Colon (tissue), 2 donors: ENCODE measurements at regions not wholly inside any gene's neighbourhood (a gene's known extent, or its start where the extent isn't known, plus 50 kb on each side); places are given as distances from the start of the nearest gene placed in this dataset.
"Not testable (repeated sequence)": the region's sequence is repeated elsewhere in the genome, so short reads cannot be mapped to it uniquely, and the experiment has no call there.

Experiments used
- FAIRE-seq: peaks from 2 replicates; lab custom pipeline; 2012; peaks lifted over from hg19 to GRCh38; lab: Jason Lieb, UNC
- donor health status: control.
- donor health status: control.

- no peak for FAIRE-seq
Observed at GRCh38 chr12:87238466-87238865, 790.7 kb downstream of the C12orf50 start.

GRCh38 chr12:87234898-87235297, 794.3 kb downstream of the C12orf50 start:
- FAIRE-seq = no peak

- FAIRE-seq = no peak
Observed at GRCh38 chr12:87233671-87234070, 795.5 kb downstream of the C12orf50 start.

DNA sequence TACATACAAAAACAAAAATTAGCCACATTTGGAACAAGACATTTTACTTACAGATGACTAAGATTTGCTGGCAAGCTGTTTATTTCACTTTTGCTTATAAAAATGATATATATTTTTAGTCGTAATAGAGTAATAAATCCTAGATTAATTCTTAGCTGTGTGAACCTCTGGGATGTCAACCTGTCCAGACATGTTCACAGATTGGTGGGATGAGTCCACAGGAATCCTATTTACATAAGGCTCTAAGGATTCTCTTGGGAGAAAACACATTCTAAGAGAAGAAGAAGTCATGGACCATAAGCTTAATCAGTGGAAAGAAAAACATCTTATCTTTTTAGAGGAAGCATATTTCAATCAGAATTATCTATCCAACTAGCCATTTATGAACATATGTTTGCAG, 797.4 kb downstream of the C12orf50 start:
- no peak for FAIRE-seq

DNA sequence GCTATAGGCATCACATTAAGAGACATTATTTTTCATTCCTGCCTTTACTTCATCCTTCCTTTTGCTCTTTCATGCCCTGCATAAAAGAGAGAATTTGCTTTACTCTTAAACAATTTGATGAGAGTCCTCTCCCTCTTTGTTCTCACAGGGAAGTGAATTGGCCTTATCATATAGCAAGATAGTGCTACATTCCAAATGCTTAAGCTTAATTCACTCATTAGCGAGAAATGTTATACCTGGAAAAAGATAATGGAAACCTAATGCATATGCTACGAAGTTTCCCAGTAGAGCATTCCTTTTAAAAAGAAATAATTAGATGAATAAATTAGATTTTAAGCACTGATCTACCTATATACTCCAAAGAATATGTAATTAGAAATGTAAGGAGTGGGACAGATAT, 798.8 kb downstream of the C12orf50 start:
- FAIRE-seq = no peak

- FAIRE-seq = no peak
Observed at GRCh38 chr12:87227162-87227561, 802.0 kb downstream of the C12orf50 start.

GRCh38 chr12:87217491-87217890, 811.7 kb downstream of the C12orf50 start:
- FAIRE-seq = no peak

- FAIRE-seq = no peak
Observed at GRCh38 chr12:87216436-87216835, 812.8 kb downstream of the C12orf50 start.

DNA sequence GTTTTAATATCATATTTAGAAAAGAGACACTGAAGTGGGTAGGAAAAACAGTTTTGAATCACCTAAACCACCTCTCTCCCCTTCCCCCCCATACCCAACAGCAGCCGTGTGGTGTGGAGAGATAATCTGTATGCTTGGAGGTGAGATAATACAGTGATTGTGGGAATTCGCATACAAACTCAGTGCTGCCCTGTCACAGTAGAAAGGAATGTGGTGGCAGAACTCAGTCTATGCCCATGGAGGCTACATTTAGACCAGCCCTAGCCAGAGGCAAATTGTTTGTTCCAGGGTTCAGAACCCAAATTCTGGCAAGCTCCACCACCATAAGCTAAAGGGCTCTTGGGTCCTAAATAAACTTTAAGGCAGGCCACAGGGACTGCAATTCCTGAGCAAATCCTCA, 827.0 kb downstream of the C12orf50 start:
- FAIRE-seq = no peak

DNA sequence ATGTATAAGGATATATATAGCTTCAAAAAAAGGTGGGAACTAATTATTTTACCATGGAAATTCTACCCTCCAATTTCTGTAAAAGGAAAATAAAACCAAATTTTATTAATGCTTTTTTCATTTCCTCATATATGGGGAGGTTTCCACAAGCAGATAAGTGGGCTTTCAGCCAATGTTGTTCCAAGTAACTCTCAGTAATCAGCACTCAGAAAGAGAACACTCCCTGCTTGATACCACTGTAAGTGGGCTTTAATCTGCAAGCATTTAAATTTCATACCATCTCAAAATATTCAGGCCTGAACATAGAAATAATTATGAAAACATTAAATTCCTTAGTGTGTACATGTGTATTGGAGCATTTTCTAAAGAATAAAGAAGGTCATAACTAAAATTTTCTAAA, 827.6 kb downstream of the C12orf50 start:
- no peak for FAIRE-seq

DNA sequence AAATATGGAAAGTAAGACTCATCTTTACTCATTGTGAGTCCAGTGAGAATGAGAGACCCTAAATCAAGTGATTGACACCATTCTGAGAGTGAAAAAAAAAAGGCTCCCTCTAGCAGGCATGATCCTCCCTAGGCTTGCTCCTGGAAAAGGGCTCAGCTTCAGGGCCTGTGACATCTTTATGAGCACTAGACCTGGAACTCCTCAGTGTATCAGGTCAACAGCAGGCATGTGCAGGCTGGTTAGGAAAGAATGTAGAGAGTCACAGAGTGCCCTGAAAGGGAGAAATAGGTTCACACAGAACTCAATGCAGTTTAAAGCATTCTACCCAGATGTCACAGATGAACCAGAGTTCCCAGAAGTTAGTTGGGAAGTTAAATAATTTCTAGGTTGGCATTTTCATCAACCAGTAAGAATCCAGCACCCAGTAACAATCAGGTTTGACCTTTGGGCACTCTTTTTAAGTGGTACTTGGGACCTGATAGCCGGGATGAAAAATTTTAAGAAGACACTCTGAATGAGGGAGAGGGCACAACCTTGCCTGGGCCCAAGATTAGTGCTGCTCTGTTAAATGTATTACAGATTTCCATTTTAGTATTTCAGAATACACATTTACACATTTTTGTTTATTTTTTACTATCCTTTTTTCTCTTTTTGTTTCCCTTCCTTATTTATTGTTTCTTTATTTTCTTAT, 828.8 kb downstream of the C12orf50 start:
- no peak for FAIRE-seq

DNA sequence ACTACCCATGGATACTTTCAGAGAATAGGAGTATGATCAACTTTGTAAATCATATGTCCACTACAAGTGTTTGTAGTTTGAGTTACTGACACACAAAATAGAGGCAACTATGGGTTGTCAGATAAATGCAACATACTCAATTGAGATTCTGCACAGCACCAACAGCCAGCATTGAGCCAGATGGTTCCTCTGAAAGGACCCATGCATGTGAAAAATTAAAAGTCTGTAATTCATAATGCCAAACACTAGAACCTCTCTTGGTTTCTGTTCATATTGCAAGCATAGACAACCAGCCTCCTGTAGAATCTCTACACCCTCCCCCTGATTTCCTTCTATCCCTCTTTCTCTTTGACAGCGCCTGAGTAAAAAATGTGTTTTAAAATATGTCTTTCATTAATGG, 831.0 kb downstream of the C12orf50 start:
- FAIRE-seq = no peak

DNA sequence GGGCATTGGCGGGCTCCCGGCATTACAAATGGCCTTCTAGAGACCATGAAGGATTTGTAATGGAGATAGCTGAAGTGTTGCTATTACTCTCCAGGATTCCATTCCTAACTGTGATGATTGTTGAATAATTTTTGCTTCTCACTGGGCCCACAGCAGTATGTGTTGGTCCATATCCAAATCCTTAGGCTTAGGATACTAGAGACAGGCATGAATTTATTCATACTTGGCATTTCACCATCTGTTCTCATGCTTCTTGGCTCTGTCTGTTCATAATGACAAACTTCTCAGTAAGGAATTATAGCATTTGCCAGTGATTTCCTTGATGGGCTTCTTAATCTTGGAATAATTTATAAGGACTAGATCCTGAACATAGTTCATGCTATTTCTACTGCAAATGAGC, 832.9 kb downstream of the C12orf50 start:
- FAIRE-seq = no peak

DNA sequence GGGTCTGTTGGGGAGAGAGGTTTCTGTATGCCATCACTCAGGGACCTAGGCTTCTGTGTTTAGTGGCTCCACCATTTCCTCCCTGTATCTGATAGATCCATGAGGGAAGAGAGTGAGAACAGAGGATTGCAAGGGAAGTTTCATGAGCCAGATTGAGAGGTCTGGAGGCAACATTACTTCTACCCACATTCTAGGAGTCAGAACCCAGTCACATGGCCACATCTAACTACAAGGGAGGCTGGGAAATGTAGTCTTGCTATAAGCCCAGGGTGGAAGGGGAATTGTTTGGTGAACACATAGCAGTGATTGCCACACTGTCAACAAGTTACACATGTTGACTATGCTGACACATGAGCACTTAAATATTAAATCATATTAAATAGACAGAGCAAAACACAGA, 834.8 kb downstream of the C12orf50 start:
- not testable (repeated sequence) for FAIRE-seq

- no peak for FAIRE-seq
Observed at GRCh38 chr12:87185367-87185766, 843.8 kb downstream of the C12orf50 start.

DNA sequence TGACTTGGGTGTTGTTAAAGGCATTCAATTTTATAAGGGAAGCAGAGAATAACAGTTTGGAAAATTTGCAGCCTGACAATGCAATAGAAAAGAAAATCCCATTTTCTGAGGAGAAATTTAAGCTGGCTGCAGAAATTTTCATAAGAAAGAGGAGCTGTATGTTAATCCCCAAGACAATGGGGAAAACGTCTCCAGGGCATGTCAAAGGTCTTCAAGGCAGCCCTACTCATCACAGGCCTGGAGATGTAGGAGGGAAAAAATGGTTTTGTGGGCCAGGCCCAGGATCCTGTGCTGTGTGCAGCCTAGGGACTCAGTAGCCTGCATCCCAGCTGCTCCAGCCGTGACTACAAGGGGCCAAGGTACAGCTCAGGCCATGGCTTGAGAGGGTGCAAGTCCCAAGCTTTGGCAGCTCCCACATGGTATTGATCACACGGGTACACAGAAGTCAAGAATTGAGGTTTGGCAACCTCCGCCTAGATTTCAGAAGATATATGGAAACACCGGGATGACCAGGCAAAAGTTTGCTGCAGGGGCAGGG, 846.4 kb downstream of the C12orf50 start:
- no peak for FAIRE-seq

DNA sequence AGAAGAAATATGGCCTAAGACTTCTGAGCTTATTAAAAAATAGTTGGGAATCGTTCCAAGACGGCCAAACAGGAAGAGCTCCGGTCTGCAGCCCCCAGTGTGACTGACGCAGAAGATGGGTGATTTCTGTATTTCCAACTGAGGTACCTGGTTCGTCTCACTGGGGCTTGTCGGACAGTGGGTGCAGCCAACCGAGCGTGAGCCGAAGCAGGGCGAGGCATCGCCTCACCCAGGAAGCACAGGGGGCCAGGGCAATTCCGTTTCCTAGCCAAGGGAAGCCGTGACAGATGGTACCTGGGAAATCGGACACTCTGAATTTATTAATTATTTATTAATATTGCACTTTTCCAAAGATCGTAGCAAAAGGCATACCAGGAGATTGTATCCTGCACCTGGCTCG, 857.8 kb downstream of the C12orf50 start:
- FAIRE-seq = no peak

- no peak for FAIRE-seq
Observed at GRCh38 chr12:87169010-87169409, 860.2 kb downstream of the C12orf50 start.

DNA sequence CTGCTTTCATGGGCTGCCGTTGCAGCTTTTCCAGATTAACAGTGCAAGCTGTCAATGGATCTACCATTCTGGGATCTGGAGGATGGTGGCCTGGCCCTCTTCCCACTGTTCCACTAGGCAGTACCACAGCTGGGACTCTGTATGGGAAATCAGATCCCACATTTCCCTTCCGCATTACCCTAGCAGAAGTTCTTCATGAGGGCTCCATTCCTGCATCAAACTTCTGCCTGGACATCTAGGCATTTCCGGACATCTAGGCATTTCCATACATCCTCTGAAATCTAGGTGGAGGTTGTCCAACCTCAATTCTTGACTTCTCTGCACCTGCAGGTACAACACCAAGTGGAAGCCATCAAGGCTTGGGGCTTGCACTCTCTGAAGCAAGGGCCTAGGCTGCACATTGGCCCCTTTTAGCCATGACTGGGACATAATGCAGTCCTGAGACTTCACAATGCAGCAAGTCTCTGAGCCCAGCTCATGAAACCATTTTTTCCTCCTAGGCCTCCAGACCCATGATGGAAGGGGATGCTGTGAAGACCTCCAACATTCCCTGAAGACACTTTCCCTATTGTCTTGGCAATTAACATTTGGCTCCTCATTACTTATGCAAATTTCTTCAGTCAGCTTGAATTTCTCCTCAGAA, 863.3 kb downstream of the C12orf50 start:
- FAIRE-seq = no peak

GRCh38 chr12:87163122-87163521, 866.1 kb downstream of the C12orf50 start:
- FAIRE-seq = no peak

DNA sequence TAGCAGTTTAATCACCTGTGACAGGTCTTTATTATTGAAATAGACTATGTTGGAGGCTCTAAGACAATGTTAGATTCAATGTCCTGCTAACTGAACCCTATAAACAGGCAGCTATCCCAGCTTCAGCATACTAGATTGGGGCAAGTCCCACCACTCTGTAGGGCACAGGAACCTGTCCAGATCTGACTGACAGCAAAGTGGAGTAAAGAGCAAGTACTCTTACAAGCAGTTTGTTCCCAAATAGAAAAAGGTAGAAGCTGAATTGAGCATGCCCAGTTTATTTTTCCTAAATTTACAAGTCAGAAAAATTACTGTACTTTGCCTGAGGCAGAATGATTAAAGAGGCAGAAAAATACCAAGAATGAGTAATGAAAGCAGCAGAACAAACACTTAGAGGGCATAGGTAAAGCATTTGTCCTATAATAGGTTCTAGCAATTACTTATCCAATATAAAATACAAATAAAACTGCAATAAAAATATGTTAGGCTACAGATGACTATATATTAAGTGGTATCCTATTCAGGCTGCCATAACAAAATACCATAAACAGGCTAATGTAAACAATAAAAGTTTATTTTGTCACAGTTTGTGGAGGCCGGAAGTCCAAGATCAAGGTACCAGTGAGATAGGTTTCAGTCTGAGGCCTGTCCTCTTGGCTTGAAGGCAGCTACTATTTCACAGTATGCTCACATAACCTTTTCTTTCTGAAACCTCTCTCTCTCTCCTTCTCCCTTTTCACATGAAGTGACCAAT, 868.2 kb downstream of the C12orf50 start:
- FAIRE-seq = no peak

DNA sequence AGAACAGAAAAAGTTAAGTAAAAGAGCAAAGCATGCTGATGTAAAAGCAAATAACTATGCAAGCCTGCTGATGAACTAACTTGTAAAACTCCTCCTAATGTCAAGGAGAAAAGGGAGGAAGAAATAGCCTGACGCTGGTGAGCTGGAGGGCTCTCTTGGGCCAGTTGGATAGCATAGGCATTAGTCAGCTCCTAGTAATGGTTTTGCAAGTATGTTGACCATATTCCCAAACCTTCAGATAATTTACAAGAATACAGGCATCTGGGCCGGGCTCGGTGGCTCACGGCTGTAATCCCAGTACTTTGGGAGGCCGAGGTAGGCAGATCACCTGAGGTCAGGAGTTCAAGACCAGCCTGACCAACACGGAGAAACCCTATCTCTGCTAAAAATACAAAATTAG, 871.4 kb downstream of the C12orf50 start:
- FAIRE-seq = no peak

- FAIRE-seq = no peak
Observed at GRCh38 chr12:87155621-87156020, 873.6 kb downstream of the C12orf50 start.
